Neutrophil (primary cell): ENCODE measurements at regions not wholly inside any gene's neighbourhood (a gene's known extent, or its start where the extent isn't known, plus 50 kb on each side); places are given as distances from the start of the nearest gene placed in this dataset.

Source experiments
- H3K27ac ChIP-seq: fragments of 200-600 bp; sonication (generic); 2 replicates; pipeline ENCODE4 v1.5.1; 2016; ENCODE audit warnings: mild to moderate bottlenecking, moderate library complexity
- H3K27me3 ChIP-seq: fragments of 200-600 bp; sonication (generic); 2 replicates; pipeline ENCODE4 v1.6.0; 2016; ENCODE audit warnings: mild to moderate bottlenecking
- H3K36me3 ChIP-seq: fragments of 200-600 bp; sonication (generic); 2 replicates; pipeline ENCODE4 v1.5.1; 2017
- H3K4me1 ChIP-seq, 2 experiments: fragments of 200-600 bp in 1 of 2; sonication (generic) in 1 of 2; 1 replicate in 1 of 2; 2 replicates in 1 of 2; pipeline versions ENCODE4 v1.5.1 to v1.6.1; 2013 to 2016; ENCODE audit warnings: low read depth in 1 of 2, low read length in 1 of 2, mild to moderate bottlenecking in 1 of 2, moderate library complexity in 1 of 2; ENCODE audit not compliant: control insufficient read depth in 1 of 2, insufficient read depth in 1 of 2
- H3K4me3 ChIP-seq, 2 experiments: fragments of 200-600 bp in 1 of 2; sonication (generic) in 1 of 2; 1 replicate in 1 of 2; 2 replicates in 1 of 2; pipeline ENCODE4 v1.5.1; 2013 to 2016; ENCODE audit warnings: low read depth in 1 of 2, low read length in 1 of 2, mild to moderate bottlenecking in 1 of 2, moderate library complexity in 1 of 2
- H3K9me3 ChIP-seq: fragments of 200-600 bp; sonication (generic); 2 replicates; pipeline ENCODE4 v1.5.1; 2016
- CTCF ChIP-seq: fragments of 200-600 bp; sonication (generic); IDR thresholded peaks from 2 replicates; pipeline ENCODE4 v1.5.1; 2016; ENCODE audit warnings: antibody characterized with exemption

- H3K27ac ChIP-seq = no peak overlapping the region
- TF ChIP-seq CTCF = no peak
- no peaks in the 10 kb centered on the region for H3K36me3 ChIP-seq
- H3K4me1 ChIP-seq = peaks cover 41 to 42% of the 10 kb centered on the region in 2 experiments
- no peaks in the 10 kb centered on the region for H3K9me3 ChIP-seq
- no peaks in the 10 kb centered on the region for H3K27me3 ChIP-seq
- no peak overlapping the region for H3K4me3 ChIP-seq
Observed at GRCh38 chr1:58887059-58887458, 103.2 kb upstream of the JUN start.

- Histone ChIP-seq H3K27me3 (no peaks in the 10 kb centered on the region), H3K27ac (no peak overlapping the region), H3K4me3 (no peak overlapping the region), H3K4me1 (peaks cover 23 to 30% of the 10 kb centered on the region in 2 experiments), H3K9me3 (no peaks in the 10 kb centered on the region), H3K36me3 (no peaks in the 10 kb centered on the region)
- TF ChIP-seq CTCF = no peak
Observed at GRCh38 chr1:58888833-58889232, 105.0 kb upstream of the JUN start.

- H3K4me3 ChIP-seq = no peak overlapping the region
- TF ChIP-seq CTCF = no peak
- no peaks in the 10 kb centered on the region for H3K27me3 ChIP-seq
- no peaks in the 10 kb centered on the region for H3K9me3 ChIP-seq
- H3K27ac ChIP-seq = no peak overlapping the region
- H3K4me1 ChIP-seq = peaks cover 22 to 30% of the 10 kb centered on the region in 2 experiments
- no peaks in the 10 kb centered on the region for H3K36me3 ChIP-seq
Observed at GRCh38 chr1:58890113-58890512, 106.3 kb upstream of the JUN start.

- Histone ChIP-seq H3K4me1 (peaks cover 22 to 30% of the 10 kb centered on the region in 2 experiments), H3K27me3 (no peaks in the 10 kb centered on the region), H3K36me3 (no peaks in the 10 kb centered on the region), H3K27ac (no peak overlapping the region), H3K4me3 (no peak overlapping the region), H3K9me3 (no peaks in the 10 kb centered on the region)
- no peak for TF ChIP-seq CTCF
Observed at GRCh38 chr1:58890609-58891008, 106.8 kb upstream of the JUN start.

- no peak for TF ChIP-seq CTCF
- no peaks in the 10 kb centered on the region for H3K36me3 ChIP-seq
- no peaks in the 10 kb centered on the region for H3K9me3 ChIP-seq
- no peak overlapping the region for H3K27ac ChIP-seq
- H3K4me1 ChIP-seq = peaks cover 25 to 31% of the 10 kb centered on the region in 2 experiments
- H3K27me3 ChIP-seq = no peaks in the 10 kb centered on the region
- no peak overlapping the region for H3K4me3 ChIP-seq
Observed at GRCh38 chr1:58891347-58891746, 107.5 kb upstream of the JUN start.
